Coronary artery (tissue), 2 donors: ENCODE measurements at regions not wholly inside any gene's neighbourhood (a gene's known extent, or its start where the extent isn't known, plus 50 kb on each side); places are given as distances from the start of the nearest gene placed in this dataset.

Experiments
- DNase-seq: peaks from one replicate; pipeline ENCODE4 v3.0.0-alpha.2; 2017; ENCODE audit warnings: low spot score
- H3K27ac ChIP-seq, 2 donors: fragments of 200-600 bp; sonication (generic); one replicate each; pipeline ENCODE4 v1.5.1; 2016 to 2019
- H3K4me3 ChIP-seq: fragments of 200-600 bp; sonication (generic); 2 replicates; pipeline ENCODE4 v1.5.1; 2016; ENCODE audit warnings: mild to moderate bottlenecking, moderate library complexity
- TF ChIP-seq, protein P1 (sequence below): fragments of 200-600 bp; sonication (generic); IDR thresholded peaks from one replicate; pipeline ENCODE4 v1.5.1; 2019; ENCODE audit warnings: antibody characterized with exemption

DNA sequence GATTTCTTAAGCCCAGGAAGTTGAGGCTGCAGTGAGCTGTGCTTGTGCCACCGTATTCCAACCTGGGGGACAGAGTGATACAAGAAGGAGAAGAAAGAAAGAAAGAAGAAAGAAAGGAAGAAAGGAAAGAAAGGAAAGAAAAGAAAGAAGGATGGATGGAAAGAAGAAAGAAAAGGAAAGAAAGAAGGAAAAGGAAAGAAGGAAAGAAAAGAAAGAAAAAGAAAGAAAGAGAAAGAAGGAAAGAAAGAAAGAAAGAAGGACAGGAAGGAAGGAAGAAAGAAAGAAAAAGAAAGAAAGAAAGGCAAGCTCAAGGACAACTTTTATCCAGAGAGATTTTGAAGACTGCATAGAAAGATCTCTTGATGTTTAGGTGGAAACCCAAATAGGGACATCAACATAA is 120.7 kb downstream of the GMNC start:
- TF ChIP-seq, protein P1, sequence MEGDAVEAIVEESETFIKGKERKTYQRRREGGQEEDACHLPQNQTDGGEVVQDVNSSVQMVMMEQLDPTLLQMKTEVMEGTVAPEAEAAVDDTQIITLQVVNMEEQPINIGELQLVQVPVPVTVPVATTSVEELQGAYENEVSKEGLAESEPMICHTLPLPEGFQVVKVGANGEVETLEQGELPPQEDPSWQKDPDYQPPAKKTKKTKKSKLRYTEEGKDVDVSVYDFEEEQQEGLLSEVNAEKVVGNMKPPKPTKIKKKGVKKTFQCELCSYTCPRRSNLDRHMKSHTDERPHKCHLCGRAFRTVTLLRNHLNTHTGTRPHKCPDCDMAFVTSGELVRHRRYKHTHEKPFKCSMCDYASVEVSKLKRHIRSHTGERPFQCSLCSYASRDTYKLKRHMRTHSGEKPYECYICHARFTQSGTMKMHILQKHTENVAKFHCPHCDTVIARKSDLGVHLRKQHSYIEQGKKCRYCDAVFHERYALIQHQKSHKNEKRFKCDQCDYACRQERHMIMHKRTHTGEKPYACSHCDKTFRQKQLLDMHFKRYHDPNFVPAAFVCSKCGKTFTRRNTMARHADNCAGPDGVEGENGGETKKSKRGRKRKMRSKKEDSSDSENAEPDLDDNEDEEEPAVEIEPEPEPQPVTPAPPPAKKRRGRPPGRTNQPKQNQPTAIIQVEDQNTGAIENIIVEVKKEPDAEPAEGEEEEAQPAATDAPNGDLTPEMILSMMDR: no peak
- H3K4me3 ChIP-seq: no peak overlapping the region
- no peak for DNase-seq
- no peak overlapping the region for H3K27ac ChIP-seq

DNA sequence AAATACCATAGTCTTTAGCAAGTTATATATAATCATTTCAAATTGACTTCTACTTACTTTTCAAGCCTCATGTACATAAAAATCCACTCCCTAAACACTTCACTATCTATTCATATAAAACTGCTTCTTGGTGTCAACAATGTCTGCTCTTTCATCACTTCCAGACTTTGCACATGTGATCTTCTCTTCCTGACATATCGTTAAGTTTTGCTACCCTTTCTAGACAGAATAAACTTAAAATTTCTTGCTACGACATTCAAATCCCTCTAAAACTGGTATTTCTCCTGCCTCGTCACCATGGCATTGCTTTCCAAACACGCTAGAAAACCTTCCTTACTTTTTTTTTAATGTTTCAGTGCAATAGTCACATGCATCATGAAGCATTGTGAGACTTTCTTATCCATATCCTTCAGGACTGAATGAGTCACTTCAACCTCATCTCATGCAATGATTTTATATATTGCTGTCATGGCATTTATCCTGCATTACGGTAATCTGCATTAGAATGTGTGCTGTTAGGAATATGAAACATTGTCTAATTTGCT is 122.8 kb downstream of the GMNC start:
- DNase-seq: no peak
- H3K27ac ChIP-seq: no peak overlapping the region
- TF ChIP-seq, protein P1: no peak
- H3K4me3 ChIP-seq: no peak overlapping the region

DNA sequence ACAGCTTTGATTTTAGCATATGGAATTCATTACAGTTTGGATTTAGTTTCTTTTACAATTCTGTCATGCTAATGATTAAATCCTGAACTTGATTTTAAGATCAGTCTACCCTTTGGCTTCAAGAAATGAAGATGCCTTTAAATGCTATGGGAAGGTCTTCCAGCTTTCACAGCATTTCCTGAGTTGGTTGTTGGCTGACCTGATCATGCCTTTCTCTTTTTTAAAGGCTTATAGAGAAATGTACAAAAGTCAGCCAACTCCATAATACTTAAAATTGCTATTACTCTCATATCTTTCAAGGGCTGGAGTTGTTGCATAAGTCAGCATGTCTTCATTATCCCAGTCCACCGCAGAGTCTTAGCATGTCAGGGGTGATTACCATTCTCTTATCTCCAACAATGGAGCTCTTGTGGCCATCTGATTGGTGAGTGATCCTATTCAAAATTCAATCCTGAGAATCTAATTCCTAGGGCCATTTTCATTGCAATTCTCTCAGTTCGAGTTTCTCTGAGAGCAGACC is 123.8 kb downstream of the GMNC start:
- TF ChIP-seq, protein P1: no peak
- Histone ChIP-seq H3K4me3 (no peak overlapping the region), H3K27ac (no peak overlapping the region)
- DNase-seq: no peak

DNA sequence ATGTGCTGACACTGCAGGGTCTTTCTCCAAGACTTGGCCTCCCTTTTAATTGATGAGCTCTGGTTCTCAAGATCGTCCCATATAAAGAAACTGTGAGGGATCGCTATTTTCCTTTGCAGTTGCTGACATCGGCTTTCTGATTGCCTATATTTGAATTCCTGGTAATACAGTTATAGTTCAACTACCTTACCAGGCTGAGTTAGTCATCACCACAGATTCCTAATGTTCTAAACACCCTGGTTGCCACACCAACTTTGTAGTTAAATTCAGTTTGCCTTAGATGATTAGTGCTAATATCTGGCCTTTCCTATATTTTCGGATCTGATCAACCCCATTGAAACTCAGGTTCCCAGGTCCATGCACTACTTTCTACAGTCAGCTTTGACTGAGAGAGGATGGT is 125.0 kb downstream of the GMNC start:
- TF ChIP-seq, protein P1: no peak
- no peak overlapping the region for H3K27ac ChIP-seq
- no peak for DNase-seq
- no peak overlapping the region for H3K4me3 ChIP-seq

DNA sequence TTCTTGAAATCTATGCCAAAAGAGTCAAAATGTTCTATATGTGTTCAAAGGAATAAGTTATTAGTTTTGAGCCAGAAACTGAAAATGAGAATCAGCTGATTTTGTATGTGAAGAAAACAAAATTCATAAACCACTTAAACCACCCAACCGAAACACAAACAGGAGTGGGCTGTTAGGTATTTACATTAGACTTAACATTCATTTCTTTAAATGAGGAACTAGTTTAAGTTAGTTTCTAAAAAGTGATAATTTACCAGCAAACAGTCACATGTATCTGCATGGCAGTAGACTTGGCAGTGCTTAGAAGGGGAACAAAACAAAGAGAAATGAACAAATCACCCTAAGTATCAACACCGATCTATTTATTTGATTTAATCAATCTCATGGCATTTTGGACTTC is 128.0 kb downstream of the GMNC start:
- DNase-seq: no peak
- H3K27ac ChIP-seq: no peak overlapping the region
- TF ChIP-seq, protein P1: no peak
- no peak overlapping the region for H3K4me3 ChIP-seq

DNA sequence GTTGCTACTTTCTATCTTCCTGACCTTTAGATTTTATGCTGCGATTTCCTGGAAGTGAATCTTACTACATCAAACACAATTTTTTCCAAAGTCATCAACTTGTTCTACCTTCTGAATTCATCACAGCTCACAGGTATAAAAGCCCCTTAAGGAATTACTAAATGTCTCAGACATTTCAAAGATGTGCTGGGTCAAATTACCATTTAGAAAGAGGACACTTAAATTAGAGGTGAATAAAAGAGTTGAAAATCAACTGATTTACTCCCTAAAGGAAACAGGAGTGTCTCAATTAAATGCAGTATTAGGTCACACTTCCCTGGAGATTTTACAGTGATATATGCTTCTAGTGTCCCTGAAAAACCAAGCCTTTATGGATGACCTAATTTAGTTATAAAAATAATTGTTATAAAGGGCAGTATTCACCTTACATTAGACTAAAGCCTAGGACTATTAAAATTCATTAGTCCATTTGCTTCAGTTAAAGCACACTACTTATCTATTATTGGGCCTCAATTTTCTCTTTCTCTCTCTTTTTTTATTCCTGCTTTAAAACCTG is 128.8 kb downstream of the GMNC start:
- H3K4me3 ChIP-seq: no peak overlapping the region
- TF ChIP-seq, protein P1: no peak
- no peak overlapping the region for H3K27ac ChIP-seq
- no peak for DNase-seq

DNA sequence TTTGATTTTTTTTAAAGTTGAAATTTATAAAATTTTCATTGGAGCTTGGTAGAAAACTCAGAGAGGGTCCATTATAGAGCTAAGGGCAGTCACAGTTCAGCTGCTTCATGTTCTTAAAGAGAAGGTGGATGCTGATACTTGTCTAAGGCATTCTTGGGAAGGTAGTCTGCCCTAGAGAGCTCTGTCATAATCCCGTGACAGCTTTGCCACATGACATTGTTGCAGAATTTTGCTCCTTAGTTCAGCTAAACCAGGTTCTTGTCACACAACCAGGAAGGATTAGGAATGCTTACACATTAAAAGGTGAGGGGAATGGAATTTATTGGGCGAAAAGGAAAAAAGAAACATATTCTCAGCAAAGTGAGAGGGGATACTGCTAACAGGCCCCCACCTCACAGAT is 130.9 kb downstream of the GMNC start:
- DNase-seq: no peak
- Histone ChIP-seq H3K4me3 (no peak overlapping the region), H3K27ac (no peak overlapping the region)
- TF ChIP-seq, protein P1: no peak
